ENCODE measurements at regions not wholly inside any gene's neighbourhood (a gene's known extent, or its start where the extent isn't known, plus 50 kb on each side); places are given as distances from the start of the nearest gene placed in this dataset.

GRCh38 chr10:21079330-21079658 lies 182.2 kb upstream of the NEBL start:
- H3K27ac Mint-ChIP-seq: no peak overlapping the region
- no peaks in the 10 kb centered on the region; the same call in 1 of the 2 replicates for H3K27me3 Mint-ChIP-seq (ENCODE audit: insufficient read depth)
- no peak for TF ChIP-seq CTCF (IDR thresholded peaks at IDR 0.05)
- H3K4me1 Mint-ChIP-seq (ENCODE audit: low read depth): no peaks in the 10 kb centered on the region
- H3K9me3 Mint-ChIP-seq: no peaks in the 10 kb centered on the region
- DNase-seq: no peak
- no peaks in the 10 kb centered on the region for H3K36me3 Mint-ChIP-seq (ENCODE audit: low read depth)
- H3K4me3 Mint-ChIP-seq: no peak overlapping the region

- Mint-ChIP-seq H3K4me1 (ENCODE audit: low read depth) (no peaks in the 10 kb centered on the region), H3K27me3 (ENCODE audit: insufficient read depth) (no peaks in the 10 kb centered on the region; the same call in 1 of the 2 replicates), H3K36me3 (ENCODE audit: low read depth) (no peaks in the 10 kb centered on the region), H3K4me3 (no peak overlapping the region), H3K9me3 (no peaks in the 10 kb centered on the region), H3K27ac (no peak overlapping the region)
- TF ChIP-seq CTCF (IDR thresholded peaks at IDR 0.05): peak; percentile 85
- peak; percentile 35 for DNase-seq
These were observed 181.6 kb upstream of the NEBL start for GRCh38 chr10:21078410-21079329.

- no peaks in the 10 kb centered on the region for H3K36me3 Mint-ChIP-seq (ENCODE audit: low read depth)
- H3K27ac Mint-ChIP-seq: no peak overlapping the region
- no peak overlapping the region for H3K4me3 Mint-ChIP-seq
- no peak for TF ChIP-seq CTCF (IDR thresholded peaks at IDR 0.05)
- DNase-seq: no peak
- H3K4me1 Mint-ChIP-seq (ENCODE audit: low read depth): no peaks in the 10 kb centered on the region
- H3K9me3 Mint-ChIP-seq: no peaks in the 10 kb centered on the region
- H3K27me3 Mint-ChIP-seq (ENCODE audit: insufficient read depth): peaks cover 1% of the 10 kb centered on the region
These were observed 180.6 kb upstream of the NEBL start for GRCh38 chr10:21077681-21078080.

- no peaks in the 10 kb centered on the region for H3K36me3 Mint-ChIP-seq (ENCODE audit: low read depth)
These were observed 179.3 kb upstream of the NEBL start for GRCh38 chr10:21076381-21076780.

GRCh38 chr10:21075880-21076279 lies 178.8 kb upstream of the NEBL start:
- Mint-ChIP-seq H3K4me1 (ENCODE audit: low read depth) (no peaks in the 10 kb centered on the region), H3K4me3 (no peak overlapping the region), H3K27ac (no peak overlapping the region), H3K9me3 (no peaks in the 10 kb centered on the region), H3K27me3 (ENCODE audit: insufficient read depth) (peaks cover 1% of the 10 kb centered on the region), H3K36me3 (ENCODE audit: low read depth) (no peaks in the 10 kb centered on the region)
- DNase-seq: no peak
- TF ChIP-seq CTCF (IDR thresholded peaks at IDR 0.05): no peak

More at GRCh38 chr10:21076381-21076780, 179.3 kb upstream of the NEBL start:
- no peak overlapping the region for H3K4me3 Mint-ChIP-seq
- DNase-seq: no peak
- peaks cover 1% of the 10 kb centered on the region for H3K27me3 Mint-ChIP-seq (ENCODE audit: insufficient read depth)
- no peaks in the 10 kb centered on the region for H3K9me3 Mint-ChIP-seq
- no peaks in the 10 kb centered on the region for H3K4me1 Mint-ChIP-seq (ENCODE audit: low read depth)
- no peak for TF ChIP-seq CTCF (IDR thresholded peaks at IDR 0.05)
- H3K27ac Mint-ChIP-seq: no peak overlapping the region

Measured in HFFc6 (cell line).